B cell (primary cell): ENCODE measurements at regions not wholly inside any gene's neighbourhood (a gene's known extent, or its start where the extent isn't known, plus 50 kb on each side); places are given as distances from the start of the nearest gene placed in this dataset.

Experiments
- ATAC-seq: fragments of 200-7000 bp; cut with Tn5 transposase; one replicate; pipeline ENCODE4 v1.10.0; 2021; ENCODE audit warnings: low read depth, mild to moderate bottlenecking, moderate number of reproducible peaks, moderate library complexity
- CTCF ChIA-PET: fragments of 350-600 bp; sonication (Branson Sonifier 250); formaldehyde crosslinking; loops from one replicate; lab custom pipeline; 2021; ENCODE audit warnings: antibody characterized with exemption, inconsistent platforms; lab: Charles Lee
- POLR2A ChIA-PET: fragments of 350-600 bp; sonication (Branson Sonifier 250); formaldehyde crosslinking; loops from one replicate; lab custom pipeline; 2021; ENCODE audit warnings: antibody characterized with exemption; lab: Charles Lee
- DNase-seq: peaks from one replicate; pipeline ENCODE4 v3.0.0; 2013
- H2AFZ ChIP-seq: 2 replicates; pipeline ENCODE4 v1.6.1; 2012; ENCODE audit warnings: mild to moderate bottlenecking, low read depth, low read length; ENCODE audit not compliant: insufficient read depth, poor library complexity, severe bottlenecking
- H3K27ac ChIP-seq, 2 donors: 1 replicate in 1 of 2; 2 replicates in 1 of 2; pipeline ENCODE4 v1.5.1; 2012 to 2013; ENCODE audit warnings: low read length in 2 of 2, mild to moderate bottlenecking in 2 of 2, moderate library complexity in 1 of 2
- H3K27me3 ChIP-seq, 4 experiments: fragments of 200-600 bp in 1 of 4; sonication (generic) in 1 of 4; replicated peaks in 1 of 4; 1 replicate in 2 of 4; 2 replicates in 2 of 4; pipeline versions ENCODE4 v1.6.1 to v1.7.0; 2013 to 2016; ENCODE audit warnings: low read length in 3 of 4, mild to moderate bottlenecking in 2 of 4, mixed read lengths in 1 of 4, moderate library complexity in 1 of 4; ENCODE audit not compliant: insufficient read depth in 4 of 4, control insufficient read depth in 3 of 4; ENCODE audit errors: control extremely low read depth in 1 of 4
- H3K36me3 ChIP-seq, 2 experiments: replicated peaks in 1 of 2; 1 replicate in 1 of 2; 2 replicates in 1 of 2; pipeline versions ENCODE4 v1.6.1 to v1.7.1; 2013; ENCODE audit warnings: low read length in 1 of 2; ENCODE audit not compliant: insufficient read depth in 2 of 2, control insufficient read depth in 1 of 2; ENCODE audit errors: control extremely low read depth in 1 of 2, extremely low read depth in 1 of 2
- H3K4me1 ChIP-seq, 2 donors: fragments of 200-600 bp in 1 of 2; sonication (generic) in 1 of 2; 1 replicate in 1 of 2; 2 replicates in 1 of 2; pipeline versions ENCODE4 v1.5.1 to v1.6.1; 2013 to 2017; ENCODE audit warnings: low read length in 2 of 2; ENCODE audit not compliant: control insufficient read depth in 2 of 2, insufficient read depth in 2 of 2
- H3K4me2 ChIP-seq: replicated peaks from 2 replicates; pipeline ENCODE3; 2012; ENCODE audit warnings: mild to moderate bottlenecking, low read depth, low read length; ENCODE audit not compliant: poor library complexity, severe bottlenecking
- H3K4me3 ChIP-seq, 5 experiments: fragments of 200-600 bp in 1 of 5; sonication (generic) in 1 of 5; 1 replicate in 3 of 5; 2 replicates in 2 of 5; pipeline versions ENCODE4 v1.5.1 to v1.7.0; 2011 to 2016; ENCODE audit warnings: low read length in 4 of 5, mild to moderate bottlenecking in 4 of 5, low read depth in 2 of 5, control low read depth in 1 of 5, moderate library complexity in 1 of 5; ENCODE audit not compliant: insufficient read depth in 1 of 5; ENCODE audit errors: control extremely low read depth in 1 of 5, extremely low read depth in 1 of 5
- H3K79me2 ChIP-seq: fragments of 200-600 bp; sonication (generic); one replicate; pipeline ENCODE4 v1.6.0; 2016; ENCODE audit warnings: low read length; ENCODE audit not compliant: control insufficient read depth, insufficient read depth
- H3K9ac ChIP-seq: fragments of 200-600 bp; sonication (generic); 2 replicates; pipeline ENCODE4 v1.6.1; 2017; ENCODE audit warnings: mild to moderate bottlenecking, low read length, moderate library complexity
- H3K9me3 ChIP-seq, 3 donors: one replicate each; pipeline versions ENCODE4 v1.6.1 to v1.7.1; 2013; ENCODE audit warnings: low read length in 2 of 3; ENCODE audit not compliant: control insufficient read depth in 2 of 3, insufficient read depth in 1 of 3; ENCODE audit errors: control extremely low read depth in 1 of 3
- H4K20me1 ChIP-seq: 2 replicates; pipeline ENCODE4 v1.6.0; 2012; ENCODE audit warnings: mild to moderate bottlenecking, low read length; ENCODE audit not compliant: insufficient read depth, control insufficient read depth, poor library complexity, severe bottlenecking
- H3K27ac Mint-ChIP-seq: one replicate; pipeline ENCODE4 v1.8.0; 2021; ENCODE audit warnings: mixed read lengths
- H3K27me3 Mint-ChIP-seq: one replicate; pipeline ENCODE4 v1.8.0; 2021; ENCODE audit warnings: mixed read lengths
- H3K4me1 Mint-ChIP-seq: one replicate; pipeline ENCODE4 v1.8.0; 2021; ENCODE audit warnings: mixed read lengths
- H3K4me3 Mint-ChIP-seq: one replicate; pipeline ENCODE4 v1.8.0; 2021; ENCODE audit warnings: mixed read lengths
- H3K9me3 Mint-ChIP-seq: one replicate; pipeline ENCODE4 v1.8.0; 2022; ENCODE audit warnings: mixed read lengths; ENCODE audit not compliant: insufficient read depth
- EZH2 ChIP-seq: IDR thresholded peaks from 2 replicates; pipeline ENCODE4 v1.6.1; 2012; ENCODE audit warnings: borderline replicate concordance, low read depth, mild to moderate bottlenecking, moderate library complexity, low read length; ENCODE audit not compliant: insufficient read depth, poor library complexity, severe bottlenecking
- WGBS: methylation state at CpG from one replicate; pipeline ENCODE4 v1.1.5; 2013; ENCODE audit warnings: missing lambda C conversion rate; ENCODE audit not compliant: insufficient coverage; 5-methylcytosine and 5-hydroxymethylcytosine counted together
- intact Hi-C: fragments of 100-400 bp; cut with micrococcal nuclease; formaldehyde crosslinking; loops from one replicate; pipeline ENCODE4 v1.10.0; 2022
- TF ChIP-seq, protein P1 (sequence below): fragments of 200-600 bp; IDR thresholded peaks from one replicate; pipeline ENCODE4 v1.8.0; 2022; ENCODE audit warnings: antibody characterized with exemption, mild to moderate bottlenecking

DNA sequence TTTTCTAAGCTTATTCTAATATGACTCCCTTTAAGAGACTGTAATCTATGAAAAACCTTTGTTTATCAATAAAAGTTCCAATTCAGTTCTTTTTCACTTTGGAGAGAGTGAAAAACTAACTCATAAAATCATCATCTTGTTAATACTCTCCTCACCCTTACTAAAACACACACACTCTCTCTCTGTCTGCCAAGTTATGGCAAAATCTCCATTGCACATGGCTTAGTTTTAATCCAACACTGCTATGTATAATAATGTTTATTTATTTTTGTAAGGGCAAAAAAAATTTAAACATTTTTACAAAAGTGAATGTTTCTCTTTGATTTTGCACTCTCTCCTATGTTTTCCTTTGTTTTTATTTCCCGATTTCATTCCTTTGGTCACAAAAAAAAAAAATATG is 253.2 kb downstream of the BMP7 start:
- Histone ChIP-seq H3K27ac (no peak overlapping the region), H3K79me2 (no peaks in the 10 kb centered on the region), H3K36me3 (no peaks in the 10 kb centered on the region), H3K27me3 (peaks cover 0 to 3% (median 1%) of the 10 kb centered on the region in 4 experiments), H3K9me3 (no peaks in the 10 kb centered on the region), H4K20me1 (no peaks in the 10 kb centered on the region), H3K4me2 (no peak overlapping the region), H3K4me3 (no peak overlapping the region), H3K4me1 (no peaks in the 10 kb centered on the region), H2AFZ (no peak overlapping the region), H3K9ac (no peak overlapping the region)
- CTCF ChIA-PET = no interaction called here
- Mint-ChIP-seq H3K4me1 (no peaks in the 10 kb centered on the region), H3K27me3 (peaks cover 38% of the 10 kb centered on the region), H3K4me3 (no peak overlapping the region), H3K9me3 (no peaks in the 10 kb centered on the region), H3K27ac (no peak overlapping the region)
- intact Hi-C loops = no loop called here
- no peak for ATAC-seq
- TF ChIP-seq EZH2 = no peak
- TF ChIP-seq, protein P1, sequence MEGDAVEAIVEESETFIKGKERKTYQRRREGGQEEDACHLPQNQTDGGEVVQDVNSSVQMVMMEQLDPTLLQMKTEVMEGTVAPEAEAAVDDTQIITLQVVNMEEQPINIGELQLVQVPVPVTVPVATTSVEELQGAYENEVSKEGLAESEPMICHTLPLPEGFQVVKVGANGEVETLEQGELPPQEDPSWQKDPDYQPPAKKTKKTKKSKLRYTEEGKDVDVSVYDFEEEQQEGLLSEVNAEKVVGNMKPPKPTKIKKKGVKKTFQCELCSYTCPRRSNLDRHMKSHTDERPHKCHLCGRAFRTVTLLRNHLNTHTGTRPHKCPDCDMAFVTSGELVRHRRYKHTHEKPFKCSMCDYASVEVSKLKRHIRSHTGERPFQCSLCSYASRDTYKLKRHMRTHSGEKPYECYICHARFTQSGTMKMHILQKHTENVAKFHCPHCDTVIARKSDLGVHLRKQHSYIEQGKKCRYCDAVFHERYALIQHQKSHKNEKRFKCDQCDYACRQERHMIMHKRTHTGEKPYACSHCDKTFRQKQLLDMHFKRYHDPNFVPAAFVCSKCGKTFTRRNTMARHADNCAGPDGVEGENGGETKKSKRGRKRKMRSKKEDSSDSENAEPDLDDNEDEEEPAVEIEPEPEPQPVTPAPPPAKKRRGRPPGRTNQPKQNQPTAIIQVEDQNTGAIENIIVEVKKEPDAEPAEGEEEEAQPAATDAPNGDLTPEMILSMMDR = no peak
- no CpG with 5 or more reads among the region's 1 CpG for WGBS
- POLR2A ChIA-PET = no interaction called here
- no peak for DNase-seq

DNA sequence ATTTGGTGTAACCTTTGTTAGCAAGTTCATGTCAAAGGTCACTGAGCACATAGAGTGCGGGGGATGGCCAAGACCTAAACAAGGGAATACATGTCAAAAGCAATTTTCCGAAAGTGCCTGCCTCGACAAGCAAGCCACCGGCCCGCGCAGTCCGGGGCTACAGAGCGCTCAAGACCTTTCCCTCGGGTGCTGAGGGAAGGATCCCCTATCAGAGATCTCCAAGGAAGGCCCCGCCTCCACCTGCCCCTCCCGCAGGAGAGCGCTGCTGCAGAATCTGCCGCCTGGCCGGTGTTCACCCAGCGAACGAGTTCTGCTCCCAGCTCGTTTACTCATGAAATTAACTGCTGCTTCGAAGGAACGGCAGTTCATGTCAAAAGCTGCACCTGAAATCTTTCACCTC is 252.7 kb downstream of the BMP7 start:
- H3K4me1 Mint-ChIP-seq = no peaks in the 10 kb centered on the region
- no peak for DNase-seq
- intact Hi-C loops = no loop called here
- POLR2A ChIA-PET = no interaction called here
- no peaks in the 10 kb centered on the region for H3K36me3 ChIP-seq
- no peak overlapping the region for H3K4me2 ChIP-seq
- H3K27me3 ChIP-seq = peaks cover 0 to 3% (median 1%) of the 10 kb centered on the region in 4 experiments
- H3K4me1 ChIP-seq = no peaks in the 10 kb centered on the region
- H3K27ac Mint-ChIP-seq = no peak overlapping the region
- no peaks in the 10 kb centered on the region for H3K9me3 ChIP-seq
- H3K4me3 ChIP-seq = no peak overlapping the region
- CTCF ChIA-PET = no interaction called here
- H3K79me2 ChIP-seq = no peaks in the 10 kb centered on the region
- peaks cover 36% of the 10 kb centered on the region for H3K27me3 Mint-ChIP-seq
- H3K4me3 Mint-ChIP-seq = no peak overlapping the region
- H2AFZ ChIP-seq = no peak overlapping the region
- no peaks in the 10 kb centered on the region for H4K20me1 ChIP-seq
- WGBS = 11% methylated on average over 19 of the region's 19 CpGs
- no peaks in the 10 kb centered on the region for H3K9me3 Mint-ChIP-seq
- H3K9ac ChIP-seq = no peak overlapping the region
- ATAC-seq = no peak
- TF ChIP-seq, protein P1 = no peak
- no peak for TF ChIP-seq EZH2
- no peak overlapping the region for H3K27ac ChIP-seq
